SHP77 (cell line): ENCODE measurements at regions not wholly inside any gene's neighbourhood (a gene's known extent, or its start where the extent isn't known, plus 50 kb on each side); places are given as distances from the start of the nearest gene placed in this dataset.

Experiments used
- DNase-seq, 2 experiments: peaks; one replicate each; lab custom pipeline; 2025; lab: John Stamatoyannopoulos, UW

- DNase-seq: no peak
Measured at GRCh38 chr10:47143473-47143872, 156.5 kb upstream of the GDF10 start.

- no peak for DNase-seq
Measured at GRCh38 chr10:47144525-47144924, 155.5 kb upstream of the GDF10 start.

- no peak for DNase-seq
Measured at GRCh38 chr10:47145290-47145934, 154.6 kb upstream of the GDF10 start.

- no peak for DNase-seq
Measured at GRCh38 chr10:47146572-47146971, 153.4 kb upstream of the GDF10 start.

GRCh38 chr10:47147186-47147585 is 152.8 kb upstream of the GDF10 start:
- no peak for DNase-seq

GRCh38 chr10:47150581-47150980 is 149.4 kb upstream of the GDF10 start:
- no peak for DNase-seq

- DNase-seq: no peak
Measured at GRCh38 chr10:47151920-47152319, 148.1 kb upstream of the GDF10 start.

- DNase-seq: no peak
Measured at GRCh38 chr10:47152861-47153349, 147.1 kb upstream of the GDF10 start.

GRCh38 chr10:47154762-47155161 is 145.2 kb upstream of the GDF10 start:
- DNase-seq: no peak

GRCh38 chr10:47156873-47157272 is 143.1 kb upstream of the GDF10 start:
- DNase-seq: no peak

- no peak for DNase-seq
Measured at GRCh38 chr10:47158116-47159071, 141.6 kb upstream of the GDF10 start.

- no peak for DNase-seq
Measured at GRCh38 chr10:47159361-47160260, 140.4 kb upstream of the GDF10 start.

GRCh38 chr10:47160261-47160908 is 139.6 kb upstream of the GDF10 start:
- no peak for DNase-seq

GRCh38 chr10:47160967-47161366 is 139.0 kb upstream of the GDF10 start:
- no peak for DNase-seq

- no peak for DNase-seq
Measured at GRCh38 chr10:47161465-47161864, 138.5 kb upstream of the GDF10 start.

- DNase-seq: no peak
Measured at GRCh38 chr10:47164126-47164799, 135.7 kb upstream of the GDF10 start.

- DNase-seq: no peak
Measured at GRCh38 chr10:47164800-47165128, 135.2 kb upstream of the GDF10 start.

- no peak for DNase-seq
Measured at GRCh38 chr10:47165168-47165710, 134.8 kb upstream of the GDF10 start.

GRCh38 chr10:47165711-47166404 is 134.1 kb upstream of the GDF10 start:
- DNase-seq: no peak

GRCh38 chr10:47166405-47166777 is 133.6 kb upstream of the GDF10 start:
- no peak for DNase-seq
